ENCODE measurements at regions not wholly inside any gene's neighbourhood (a gene's known extent, or its start where the extent isn't known, plus 50 kb on each side); places are given as distances from the start of the nearest gene placed in this dataset.
"Not testable (repeated sequence)": the region's sequence is repeated elsewhere in the genome, so short reads cannot be mapped to it uniquely, and the experiment has no call there.

DNA sequence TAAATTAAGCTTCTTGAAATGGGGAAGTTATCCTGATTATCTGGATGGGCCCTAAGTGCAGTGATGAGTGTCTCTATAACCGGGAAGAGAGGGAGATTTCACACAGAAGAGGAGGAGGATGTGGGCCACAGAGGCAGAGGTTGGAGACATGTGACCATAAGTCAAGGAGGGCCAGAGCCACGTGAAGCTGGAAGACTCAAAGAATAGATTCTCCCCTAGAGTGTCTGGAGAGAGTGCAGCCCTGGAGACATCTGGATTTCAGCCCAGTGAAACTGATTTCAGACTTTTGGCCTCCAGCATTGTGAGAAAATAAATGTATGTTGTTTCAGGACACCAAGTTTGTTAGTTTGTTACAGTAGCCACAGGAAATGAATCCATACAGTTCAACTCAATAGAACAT lies 442.9 kb downstream of the NTRK2 start:
- FAIRE-seq: no peak
- TF ChIP-seq POLR2AphosphoS5 (IDR thresholded peaks at IDR 0.05; ENCODE audit: low read depth, low read length) (no peak), TAF1 (IDR thresholded peaks at IDR 0.05; ENCODE audit: borderline replicate concordance, low read depth, low read length) (no peak), POLR2A (IDR thresholded peaks at IDR 0.05; ENCODE audit: low read depth, low read length) (no peak)
- no peak for DNase-seq (ENCODE audit: insufficient read length)

GRCh38 chr9:85108746-85109145 lies 439.2 kb downstream of the NTRK2 start:
- DNase-seq (ENCODE audit: insufficient read length): no peak
- no peak for FAIRE-seq
- TF ChIP-seq POLR2A (IDR thresholded peaks at IDR 0.05; ENCODE audit: low read depth, low read length) (no peak), POLR2AphosphoS5 (IDR thresholded peaks at IDR 0.05; ENCODE audit: low read depth, low read length) (no peak), TAF1 (IDR thresholded peaks at IDR 0.05; ENCODE audit: borderline replicate concordance, low read depth, low read length) (no peak)

GRCh38 chr9:85108229-85108628 lies 438.7 kb downstream of the NTRK2 start:
- FAIRE-seq: no peak
- TF ChIP-seq TAF1 (IDR thresholded peaks at IDR 0.05; ENCODE audit: borderline replicate concordance, low read depth, low read length) (no peak), POLR2AphosphoS5 (IDR thresholded peaks at IDR 0.05; ENCODE audit: low read depth, low read length) (no peak), POLR2A (IDR thresholded peaks at IDR 0.05; ENCODE audit: low read depth, low read length) (no peak)
- DNase-seq (ENCODE audit: insufficient read length): no peak

DNA sequence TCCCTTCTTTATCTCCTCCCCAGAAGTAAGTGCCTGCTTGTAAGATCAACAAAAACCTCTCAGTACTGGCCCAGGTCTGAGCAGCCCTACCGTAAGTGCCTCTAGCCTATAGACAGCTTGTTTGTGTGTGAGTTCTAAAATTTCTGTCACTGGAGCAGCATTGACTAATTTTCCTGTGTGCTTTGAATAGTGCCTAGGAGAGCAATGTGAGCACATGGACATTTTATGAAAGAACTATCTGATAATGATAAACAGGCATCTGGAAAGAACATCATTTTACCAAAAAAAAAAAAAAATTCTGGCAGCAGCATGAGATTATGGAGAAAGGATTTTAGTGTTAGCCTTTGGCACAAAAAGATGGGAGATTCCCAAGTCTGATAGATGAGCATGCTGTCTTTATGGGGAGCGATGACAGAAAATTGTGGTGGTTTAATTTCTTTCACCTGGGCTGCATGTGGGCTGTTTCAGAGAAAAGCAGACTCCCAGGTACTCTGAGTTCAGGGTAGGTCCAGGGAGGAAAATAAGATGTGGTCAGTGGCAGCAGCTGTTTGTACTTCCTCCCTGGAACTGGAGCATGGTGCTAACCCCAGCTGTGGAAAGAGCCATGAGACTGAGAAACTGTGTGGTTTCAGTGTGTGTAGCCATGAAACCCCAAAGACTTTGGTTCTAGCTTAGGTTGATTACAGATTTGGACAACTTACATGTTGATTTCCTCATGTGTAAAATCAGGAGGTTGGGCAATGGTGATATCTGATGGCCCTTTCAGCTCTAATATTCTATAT lies 419.9 kb downstream of the NTRK2 start:
- TF ChIP-seq TAF1 (IDR thresholded peaks at IDR 0.05; ENCODE audit: borderline replicate concordance, low read depth, low read length): no peak
- TF ChIP-seq POLR2AphosphoS5 (IDR thresholded peaks at IDR 0.05; ENCODE audit: low read depth, low read length): no peak
- TF ChIP-seq POLR2A (IDR thresholded peaks at IDR 0.05; ENCODE audit: low read depth, low read length): no peak
- DNase-seq (ENCODE audit: insufficient read length) (no peak), FAIRE-seq (no peak)

DNA sequence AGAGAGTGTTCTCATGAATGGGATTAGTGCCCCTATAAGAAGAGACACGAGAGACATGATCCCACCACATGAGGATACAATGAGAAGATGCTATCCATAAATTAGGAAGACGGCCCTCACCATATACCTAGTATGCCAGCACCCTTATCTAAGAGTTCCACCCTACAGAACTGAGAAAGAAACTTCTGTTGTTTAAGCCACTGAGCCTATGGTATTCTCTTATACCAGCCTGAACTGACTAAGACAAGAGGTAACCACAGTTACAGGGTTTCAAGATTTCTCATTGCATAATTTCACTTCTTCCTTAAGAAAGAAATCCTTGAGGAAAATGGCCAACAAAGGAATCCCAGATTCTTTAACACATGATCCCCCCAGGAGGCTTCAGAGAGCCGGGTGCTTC lies 412.4 kb downstream of the NTRK2 start:
- DNase-seq (ENCODE audit: insufficient read length) (no peak), FAIRE-seq (no peak)

DNA sequence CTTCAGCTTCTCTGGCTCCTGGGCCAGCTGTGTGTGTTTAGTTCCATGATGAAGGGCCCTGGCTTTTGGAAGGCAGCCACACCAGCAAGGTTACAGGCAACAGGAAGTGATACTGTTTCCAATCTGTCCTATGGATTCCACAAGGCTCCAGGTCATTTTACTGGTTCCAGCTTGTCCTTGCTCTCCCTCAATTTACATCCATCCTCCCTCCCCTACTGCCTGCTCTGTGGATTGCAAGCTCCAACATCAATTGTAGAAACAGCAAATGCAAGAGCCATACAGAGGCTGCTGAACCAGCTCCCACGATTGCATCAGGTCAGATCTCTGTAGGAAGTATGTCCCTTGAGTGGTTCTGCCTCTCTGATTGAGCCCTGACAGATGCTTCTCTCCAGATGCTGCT lies 409.8 kb downstream of the NTRK2 start:
- DNase-seq (ENCODE audit: insufficient read length) (no peak), FAIRE-seq (no peak)

More for the DNA sequence above, 412.4 kb downstream of the NTRK2 start:
- TF ChIP-seq POLR2AphosphoS5 (IDR thresholded peaks at IDR 0.05; ENCODE audit: low read depth, low read length): no peak
- TF ChIP-seq POLR2A (IDR thresholded peaks at IDR 0.05; ENCODE audit: low read depth, low read length): no peak

DNA sequence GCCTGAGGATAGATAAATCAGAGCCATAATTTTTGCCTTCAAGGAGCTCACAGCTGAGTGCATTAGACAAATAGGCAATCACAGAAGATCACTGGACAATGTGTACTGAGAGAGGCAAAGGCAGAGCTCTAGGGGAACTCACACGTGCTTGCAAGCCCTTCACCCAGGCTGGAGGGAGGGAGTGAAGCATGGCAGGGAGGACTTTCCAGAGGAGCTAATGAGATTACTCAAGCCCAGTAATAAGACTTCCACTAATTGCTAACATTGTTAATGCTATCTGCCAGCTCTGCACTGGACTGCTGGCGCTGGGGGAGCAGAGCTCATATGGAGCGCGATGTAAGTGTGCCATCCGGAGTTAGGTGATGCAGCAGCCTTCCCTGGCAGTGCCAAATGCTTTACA lies 408.4 kb downstream of the NTRK2 start:
- FAIRE-seq (no peak), DNase-seq (ENCODE audit: insufficient read length) (no peak)
- TF ChIP-seq POLR2A (IDR thresholded peaks at IDR 0.05; ENCODE audit: low read depth, low read length) (no peak), POLR2AphosphoS5 (IDR thresholded peaks at IDR 0.05; ENCODE audit: low read depth, low read length) (no peak), TAF1 (IDR thresholded peaks at IDR 0.05; ENCODE audit: borderline replicate concordance, low read depth, low read length) (no peak)

More for the DNA sequence above, 409.8 kb downstream of the NTRK2 start:
- TF ChIP-seq TAF1 (IDR thresholded peaks at IDR 0.05; ENCODE audit: borderline replicate concordance, low read depth, low read length) (no peak), POLR2AphosphoS5 (IDR thresholded peaks at IDR 0.05; ENCODE audit: low read depth, low read length) (no peak), POLR2A (IDR thresholded peaks at IDR 0.05; ENCODE audit: low read depth, low read length) (no peak)

- not testable (repeated sequence) for DNase-seq (ENCODE audit: insufficient read length); FAIRE-seq
These were observed 407.6 kb downstream of the NTRK2 start for GRCh38 chr9:85077146-85077545.
